ENCODE measurements at regions not wholly inside any gene's neighbourhood (a gene's known extent, or its start where the extent isn't known, plus 50 kb on each side); places are given as distances from the start of the nearest gene placed in this dataset.

DNA sequence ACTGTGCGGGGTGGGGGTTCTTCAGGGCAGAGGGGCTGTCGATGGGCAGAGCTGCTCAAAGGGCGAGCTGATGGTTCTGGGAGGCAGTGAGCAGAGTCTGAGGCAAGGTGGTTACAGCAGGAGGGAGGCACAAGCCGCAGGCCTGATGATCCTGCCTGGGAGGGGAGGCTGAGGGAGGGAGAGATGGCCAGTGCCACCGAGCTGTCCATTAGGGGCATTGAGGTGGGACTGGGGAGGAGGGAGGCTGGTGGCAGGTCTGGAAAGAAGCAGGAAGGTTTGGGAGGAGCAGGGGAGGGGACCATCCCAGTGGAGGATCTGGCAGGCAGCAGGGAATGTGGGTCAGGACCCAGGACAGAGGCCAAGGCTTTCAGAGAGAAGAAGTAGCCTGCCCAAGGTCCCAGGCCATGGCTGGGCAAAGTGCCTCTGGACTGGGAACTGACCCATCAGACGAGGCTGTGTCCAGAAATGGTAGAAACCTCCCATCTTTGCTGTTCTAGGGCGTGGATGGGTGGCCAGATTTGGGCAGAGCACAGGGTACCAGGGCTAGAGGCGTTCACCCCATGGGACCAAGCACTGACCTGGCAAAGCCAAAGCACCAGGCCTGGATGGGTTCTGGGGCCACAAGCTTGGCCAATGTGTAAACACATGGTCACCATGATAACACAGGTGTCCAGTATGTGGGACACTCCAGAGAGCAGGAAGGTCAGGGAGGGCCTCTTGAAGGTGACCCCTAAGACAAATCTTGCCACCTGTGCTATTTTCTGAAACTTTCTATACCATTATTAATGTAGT is 55.5 kb downstream of the INHBB start:
- DNase-seq (ENCODE audit: low read depth in 2 of 2): no peak

DNA sequence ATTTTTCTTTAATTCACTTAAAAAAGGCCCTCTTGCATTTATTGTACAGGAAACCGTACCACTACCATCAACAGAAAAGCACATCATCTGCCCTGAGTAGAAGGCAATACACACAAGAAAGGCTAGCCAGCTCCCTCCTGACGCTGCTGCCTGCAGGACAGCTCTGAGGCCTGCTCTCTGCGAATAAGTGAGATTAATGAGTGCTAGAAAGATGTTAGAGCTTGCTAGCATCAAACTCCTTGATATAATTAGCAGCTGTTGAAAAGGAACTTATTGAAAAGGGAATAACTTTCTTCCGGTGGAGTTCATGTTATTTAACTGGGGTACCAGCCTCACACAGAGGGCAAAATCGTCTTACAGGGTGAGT is 56.1 kb downstream of the INHBB start:
- no peak for DNase-seq (ENCODE audit: low read depth in 2 of 2)

DNA sequence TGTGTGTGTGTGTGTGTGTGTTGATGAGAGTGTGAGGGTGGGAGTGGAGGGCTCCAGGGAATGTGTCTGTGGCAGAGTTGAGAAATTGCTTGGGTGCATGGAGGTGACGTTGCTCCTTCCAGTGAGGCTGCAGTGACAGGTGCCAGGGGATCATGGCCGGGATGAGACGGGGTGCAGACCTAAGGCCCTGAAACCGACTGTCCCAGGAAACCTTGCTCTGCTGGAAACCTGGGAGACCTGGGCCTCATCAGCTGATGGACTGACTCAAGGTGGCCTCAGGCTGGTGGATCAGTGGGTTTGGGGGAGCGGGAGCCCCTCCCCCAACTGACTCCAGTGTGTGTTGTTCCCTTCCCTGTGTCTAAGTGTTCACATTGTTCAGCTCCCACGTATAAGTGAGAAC is 56.6 kb downstream of the INHBB start:
- no peak for DNase-seq (ENCODE audit: low read depth in 2 of 2)

DNA sequence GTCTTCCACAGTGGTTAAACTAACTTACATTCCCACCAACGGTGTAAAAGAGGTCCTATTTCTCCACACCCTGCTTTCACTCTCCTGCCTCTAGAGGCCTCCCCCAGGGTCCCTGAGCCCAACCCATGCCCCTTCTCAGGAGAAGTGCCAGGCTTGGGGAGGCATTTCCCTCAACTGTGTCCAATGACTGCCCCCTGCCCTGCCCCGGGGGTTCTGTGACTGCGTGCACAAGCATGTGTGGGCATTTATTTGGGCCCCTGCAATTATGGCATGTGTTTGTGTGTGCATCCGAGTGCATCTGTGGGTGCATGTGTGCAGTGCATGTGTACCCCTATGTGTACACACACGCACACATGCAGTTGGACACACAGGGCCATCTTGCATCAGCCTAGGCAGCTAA is 57.3 kb downstream of the INHBB start:
- no peak for DNase-seq (ENCODE audit: low read depth in 2 of 2)

DNA sequence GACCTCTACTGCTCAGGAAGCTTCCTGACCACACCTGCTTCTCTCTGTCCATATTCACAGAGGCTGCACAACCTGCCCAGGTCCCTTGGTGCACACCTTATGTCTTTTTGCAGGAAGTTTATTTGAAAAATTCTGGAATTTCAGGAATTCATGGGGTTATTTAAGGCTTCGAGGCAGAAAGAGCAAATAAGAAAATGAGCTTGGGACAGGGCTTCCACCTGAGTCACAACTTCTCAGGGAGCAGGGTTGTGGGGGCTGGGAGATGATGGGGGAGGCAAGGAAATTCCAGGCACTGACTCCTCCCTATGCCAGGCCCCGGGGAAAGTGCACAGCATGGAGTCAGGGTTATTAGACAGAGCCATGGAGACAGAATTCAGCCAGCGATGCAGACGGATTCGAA is 57.7 kb downstream of the INHBB start:
- no peak for DNase-seq (ENCODE audit: low read depth in 2 of 2)

DNA sequence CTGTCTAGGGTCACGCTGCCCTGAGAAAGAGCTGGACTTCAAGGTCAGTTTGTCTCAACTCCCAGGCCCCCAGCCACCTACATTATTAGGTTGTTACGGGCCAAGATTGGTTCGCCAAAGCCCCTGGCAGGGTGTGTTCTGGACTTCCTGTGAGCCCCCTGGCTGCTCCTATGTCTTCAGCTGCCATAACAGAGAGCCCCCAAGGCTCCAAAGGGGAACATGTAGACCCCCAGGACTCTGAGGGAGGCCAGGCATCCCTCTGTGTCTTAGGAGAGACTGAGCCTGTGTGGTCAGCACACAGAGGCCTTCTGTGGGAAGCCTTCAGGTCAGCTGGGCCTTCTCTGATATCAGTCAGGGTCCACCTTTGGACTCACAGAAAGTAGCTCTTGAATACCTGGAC is 58.3 kb downstream of the INHBB start:
- no peak for DNase-seq (ENCODE audit: low read depth in 2 of 2)

DNA sequence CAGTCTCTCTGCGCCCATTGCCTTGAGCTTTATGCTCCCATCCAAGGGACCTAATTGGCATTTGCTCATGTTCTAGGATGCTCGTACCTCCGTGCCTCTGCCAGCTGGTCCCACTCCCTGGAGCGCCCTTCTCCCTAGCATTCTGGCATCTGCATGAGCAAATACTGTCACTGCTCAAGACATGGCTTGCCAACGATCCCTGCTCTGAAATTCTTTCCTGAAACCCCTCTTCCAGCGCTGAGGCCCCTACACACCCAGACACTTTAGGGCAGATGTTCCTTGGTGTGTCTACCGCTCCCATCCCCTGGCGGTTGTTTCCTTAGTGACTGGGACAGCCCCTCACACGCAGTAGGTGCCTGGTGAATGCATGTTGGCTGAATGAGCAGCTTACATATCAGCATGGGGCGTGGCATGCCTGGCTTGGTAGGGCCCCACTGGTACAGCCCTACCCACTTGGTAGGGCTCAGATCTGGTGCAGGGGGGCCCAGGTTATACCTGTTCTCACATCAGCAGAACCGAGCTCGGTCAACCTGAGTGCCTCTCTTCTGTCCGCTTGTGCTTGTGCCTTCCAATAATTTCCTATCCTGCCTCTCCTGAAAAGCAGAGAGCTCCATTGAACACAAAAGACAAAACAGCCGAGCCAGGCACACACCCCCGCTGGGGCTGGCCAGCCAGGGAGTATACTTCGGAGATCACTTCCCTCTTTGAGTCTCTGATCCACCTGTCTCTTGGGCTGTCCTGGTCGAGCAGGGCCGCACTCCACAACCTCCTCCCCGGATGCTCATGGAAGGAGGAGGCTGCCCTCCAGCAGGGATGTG is 59.2 kb downstream of the INHBB start:
- no peak for DNase-seq (ENCODE audit: low read depth in 2 of 2)

DNA sequence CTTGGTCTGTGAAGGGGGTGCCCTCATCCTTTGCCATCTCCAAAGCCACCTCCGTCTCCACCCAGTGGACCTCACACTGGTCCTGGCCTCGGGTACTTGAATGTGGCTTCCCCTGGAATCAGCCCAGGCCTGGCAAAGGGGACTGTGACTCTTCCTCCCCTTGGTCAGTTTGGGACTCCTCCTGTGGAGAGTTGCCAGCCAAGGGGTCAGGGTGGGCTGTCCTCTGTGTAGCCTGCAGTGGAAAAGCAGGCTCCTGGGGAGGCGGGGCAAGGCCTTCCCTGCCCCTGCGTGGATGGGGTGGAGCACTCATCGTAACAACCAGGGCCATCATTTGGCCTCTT is 59.8 kb downstream of the INHBB start:
- DNase-seq (ENCODE audit: low read depth in 2 of 2): no peak

DNA sequence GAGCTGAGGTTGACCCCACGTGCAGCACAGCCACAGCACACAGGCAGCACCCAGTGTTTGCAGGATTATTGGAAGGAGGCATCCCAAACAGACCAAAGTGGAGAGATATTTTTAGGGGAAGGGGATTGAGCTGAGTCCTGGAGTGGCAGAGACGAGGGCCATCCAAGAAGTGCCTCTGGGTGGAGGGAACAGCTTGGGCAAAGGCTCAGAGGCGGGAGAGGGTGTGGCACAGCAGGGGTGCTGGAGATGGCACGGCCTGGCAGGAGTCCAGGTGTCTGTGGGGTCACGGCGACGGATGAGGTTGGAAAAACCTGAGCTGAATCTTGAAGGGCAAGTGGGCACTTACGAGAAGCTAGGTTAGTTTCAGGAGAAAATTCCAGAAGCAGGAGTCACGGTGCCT is 60.6 kb downstream of the INHBB start:
- no peak for DNase-seq (ENCODE audit: low read depth in 2 of 2)

DNA sequence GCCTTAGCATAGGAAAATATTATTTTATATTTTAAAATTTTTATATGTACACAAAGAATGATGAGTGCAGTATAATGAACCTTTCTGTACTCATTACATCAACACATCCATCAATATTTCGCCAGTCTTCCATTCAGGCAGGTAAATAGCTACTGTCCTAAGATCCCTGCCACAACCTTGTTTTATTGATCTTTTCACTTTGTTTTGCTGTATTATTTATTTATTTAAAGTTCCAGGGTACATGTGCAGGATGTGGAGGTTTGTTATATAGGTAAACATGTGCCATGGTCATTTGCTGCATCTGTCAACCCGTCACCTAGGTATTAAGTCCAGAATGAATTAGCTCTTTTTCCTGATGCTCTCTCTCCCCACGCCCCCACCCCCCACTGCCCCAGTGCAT is 64.6 kb downstream of the INHBB start:
- no peak for DNase-seq (ENCODE audit: low read depth in 2 of 2)

DNA sequence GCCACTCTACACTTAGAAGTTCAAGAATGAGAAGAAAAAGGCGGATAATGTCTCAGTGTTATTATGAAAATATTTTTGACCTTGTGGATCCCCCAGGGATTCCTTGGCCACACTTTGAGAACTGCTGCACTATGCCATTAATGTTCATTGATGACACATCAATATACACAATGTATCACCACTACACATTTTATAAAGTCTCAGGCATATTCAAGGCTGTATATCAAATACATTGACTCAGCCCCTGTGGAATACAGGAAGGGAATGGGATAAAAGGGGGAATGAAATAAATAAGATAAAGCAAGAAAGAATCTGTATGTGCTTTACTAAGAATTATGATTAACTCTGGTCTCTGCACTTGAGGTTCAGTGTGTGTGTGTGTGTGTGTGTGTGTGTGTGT is 69.1 kb downstream of the INHBB start:
- no peak for DNase-seq (ENCODE audit: low read depth in 2 of 2)

DNA sequence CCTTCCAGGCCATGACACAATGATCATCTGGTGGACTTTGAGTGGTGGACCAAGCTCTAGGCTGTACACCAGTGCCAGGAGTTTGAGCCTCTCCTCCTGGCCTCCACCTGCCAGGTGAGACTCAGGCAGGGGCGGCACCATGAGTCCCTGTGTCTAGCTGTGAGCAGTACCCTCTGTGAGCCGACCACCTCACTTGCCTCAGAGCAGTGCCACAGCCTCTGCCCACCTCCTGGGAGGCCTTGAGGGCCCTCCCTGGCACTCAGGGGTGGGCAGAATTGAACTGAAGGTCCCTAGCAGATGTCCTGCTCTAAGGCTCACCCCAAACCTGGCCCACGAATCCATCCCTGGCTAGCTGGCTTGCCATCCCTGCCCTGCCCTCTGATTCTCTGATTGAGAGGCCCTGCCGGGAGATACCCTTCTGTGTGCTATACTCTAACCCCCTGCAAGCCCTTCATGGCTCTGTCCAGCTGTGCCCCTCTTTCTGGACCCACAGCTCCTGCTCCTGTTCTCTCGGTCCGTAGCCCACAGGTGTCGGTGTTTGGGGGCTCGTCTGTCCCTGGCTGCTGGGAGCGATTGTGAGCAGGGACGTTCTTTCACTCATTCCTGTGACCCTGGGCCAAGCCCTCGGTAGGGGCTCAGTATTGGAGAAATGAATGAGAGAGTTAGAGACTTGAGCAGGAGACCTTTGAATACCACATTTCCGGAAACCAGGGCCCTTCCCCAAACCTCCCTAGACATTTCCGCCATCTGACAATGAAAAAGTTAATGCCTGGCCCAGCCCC is 70.0 kb downstream of the INHBB start:
- DNase-seq (ENCODE audit: low read depth in 2 of 2): no peak

DNA sequence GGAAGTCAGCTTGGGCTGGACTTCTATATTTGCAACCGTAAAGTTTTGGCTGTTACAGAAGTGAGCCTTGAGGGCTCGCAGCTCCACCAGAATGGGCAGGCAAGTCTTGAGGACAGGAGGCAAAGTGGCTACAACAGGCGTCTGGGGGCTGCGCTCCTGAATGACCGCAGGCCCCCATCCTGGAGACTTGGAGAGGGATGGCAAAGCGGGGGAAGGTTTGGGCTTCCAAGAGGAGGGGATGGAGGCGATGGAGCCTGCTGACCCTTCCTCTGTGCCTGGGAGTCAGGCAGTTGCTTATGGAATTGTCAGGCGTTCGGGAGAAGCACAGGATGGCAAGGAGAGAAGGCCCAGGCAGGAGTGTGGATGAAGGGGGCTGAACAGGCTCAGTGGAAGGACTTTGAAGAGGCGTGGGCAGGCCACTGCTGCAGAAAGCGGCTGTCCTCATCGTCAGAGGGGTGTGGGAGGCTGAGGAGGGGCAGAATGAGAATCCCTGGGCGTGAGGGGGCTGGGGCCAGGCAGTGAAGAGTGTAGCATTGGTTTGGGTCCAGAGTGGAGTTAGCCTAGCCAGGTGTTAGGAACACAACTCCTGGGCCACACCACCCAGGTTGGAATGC is 72.3 kb downstream of the INHBB start:
- DNase-seq (ENCODE audit: low read depth in 2 of 2): no peak

DNA sequence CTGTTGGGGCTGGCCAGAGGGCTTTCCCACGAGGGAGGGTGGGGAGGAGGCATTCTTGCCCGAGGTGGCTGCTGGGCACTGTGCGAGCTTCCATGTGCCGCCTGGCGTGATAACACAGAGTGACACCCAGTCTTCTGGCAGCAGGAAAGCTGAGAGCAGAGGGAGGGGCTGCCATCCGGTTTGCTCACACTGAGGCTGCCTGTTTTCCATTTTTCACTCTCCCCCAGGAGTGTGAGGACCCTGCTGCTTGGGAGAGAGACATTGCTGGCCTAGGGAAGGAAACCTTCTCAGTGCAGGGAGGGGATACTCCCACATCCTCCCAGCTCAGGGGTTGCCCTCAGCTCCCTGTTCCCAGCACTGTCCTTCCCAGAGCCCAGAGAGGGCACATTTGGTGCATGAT is 73.1 kb downstream of the INHBB start:
- DNase-seq (ENCODE audit: low read depth in 2 of 2): no peak

DNA sequence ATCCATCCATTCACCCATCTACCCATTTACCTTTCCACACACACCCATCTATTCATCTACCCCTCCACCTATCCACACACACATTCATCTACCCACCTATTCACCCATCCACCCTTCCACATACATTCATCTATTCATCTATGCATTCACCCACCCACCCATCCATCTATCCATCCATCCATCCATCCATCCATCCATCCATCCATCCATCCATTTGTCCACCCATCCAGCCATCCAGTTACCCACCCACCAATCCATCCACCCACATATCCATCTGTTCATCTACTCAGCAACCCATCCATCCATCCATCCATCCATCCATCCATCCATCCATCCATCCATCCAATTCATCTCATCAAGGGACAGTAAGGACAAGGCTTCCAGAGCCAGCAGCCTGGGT is 74.0 kb downstream of the INHBB start:
- DNase-seq (ENCODE audit: low read depth in 2 of 2): no peak

DNA sequence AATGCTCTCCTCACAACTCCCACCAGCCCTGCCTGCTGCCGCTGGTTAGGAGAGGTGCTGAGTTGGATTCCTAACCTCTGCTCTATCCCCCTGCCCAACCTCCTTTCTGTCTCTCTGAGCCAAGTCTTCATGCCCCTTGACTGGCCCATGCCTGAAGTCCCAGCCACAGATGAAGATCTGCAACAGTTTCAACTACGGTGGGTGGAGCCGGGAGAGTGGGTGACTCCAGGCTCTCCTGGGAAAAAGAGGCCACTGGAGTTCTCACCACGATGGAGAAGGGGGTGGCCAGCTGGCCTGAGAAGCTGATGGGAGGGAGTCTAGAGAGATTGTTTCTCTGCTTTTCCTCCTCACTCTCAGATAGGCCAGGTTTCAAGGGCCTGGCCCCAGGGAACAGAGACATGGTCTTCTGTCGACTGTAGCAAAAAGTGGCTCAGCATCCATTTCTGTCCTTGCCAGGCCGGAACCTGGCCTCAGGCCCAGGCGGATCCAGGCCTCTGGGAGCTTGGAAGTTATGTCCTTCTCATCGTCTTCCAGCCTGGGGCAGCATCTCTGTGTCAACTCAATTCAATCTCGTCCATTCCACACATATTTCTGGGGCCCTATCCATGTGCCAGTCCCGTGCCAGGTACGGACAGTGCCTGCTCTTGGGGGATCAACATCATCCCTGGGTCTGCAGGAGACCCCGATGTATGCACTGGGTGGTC is 75.3 kb downstream of the INHBB start:
- no peak for DNase-seq (ENCODE audit: low read depth in 2 of 2)

DNA sequence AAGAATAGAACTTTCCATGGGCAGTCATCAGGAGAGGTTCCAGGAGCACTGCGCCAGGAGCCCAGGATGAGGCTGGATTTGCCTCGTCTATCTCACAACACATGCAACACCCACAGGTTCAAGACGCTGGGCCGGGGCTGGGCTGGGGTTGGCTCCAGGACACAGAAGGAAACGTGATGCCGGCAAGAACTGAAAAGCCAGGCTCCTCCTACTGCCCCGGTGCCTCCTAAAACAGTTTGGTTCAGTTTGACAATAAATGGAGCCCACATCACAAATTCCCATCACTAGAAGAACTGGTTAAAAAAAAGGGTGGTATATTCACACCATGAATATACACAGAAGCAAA is 75.9 kb downstream of the INHBB start:
- no peak for DNase-seq (ENCODE audit: low read depth in 2 of 2)

DNA sequence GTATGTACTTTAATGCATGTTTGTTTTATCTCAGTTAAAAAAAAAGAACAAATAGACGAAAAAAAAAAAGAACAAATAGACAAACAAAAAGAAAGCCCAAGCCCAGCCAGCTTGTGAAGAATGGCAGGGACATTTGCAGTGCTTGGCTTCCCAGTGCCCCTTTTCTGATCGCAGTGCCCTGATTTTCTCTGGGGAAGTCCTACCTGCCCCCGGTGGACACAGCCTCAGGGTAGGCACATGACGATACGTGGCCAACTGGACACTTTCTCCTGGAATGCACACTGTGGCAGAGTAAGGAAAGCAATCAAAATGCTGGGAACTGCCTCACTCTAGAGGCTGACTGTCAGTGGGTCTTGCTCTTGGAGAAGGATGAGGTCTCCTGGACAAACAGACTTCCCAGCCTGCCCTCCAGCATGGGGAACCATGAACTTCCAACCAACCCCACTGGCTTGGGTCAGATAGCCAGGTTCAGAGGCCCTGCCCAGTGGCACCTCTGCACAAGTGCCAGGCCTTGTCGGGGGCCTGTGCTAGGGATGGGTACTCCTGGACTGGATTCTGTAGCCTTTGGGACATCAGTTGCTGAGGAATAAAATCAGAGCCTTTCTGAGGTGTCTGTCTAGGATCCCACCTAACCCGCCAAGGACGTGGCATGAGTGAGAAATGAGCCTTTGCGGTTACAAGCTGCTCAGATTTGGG is 76.7 kb downstream of the INHBB start:
- no peak for DNase-seq (ENCODE audit: low read depth in 2 of 2)

DNA sequence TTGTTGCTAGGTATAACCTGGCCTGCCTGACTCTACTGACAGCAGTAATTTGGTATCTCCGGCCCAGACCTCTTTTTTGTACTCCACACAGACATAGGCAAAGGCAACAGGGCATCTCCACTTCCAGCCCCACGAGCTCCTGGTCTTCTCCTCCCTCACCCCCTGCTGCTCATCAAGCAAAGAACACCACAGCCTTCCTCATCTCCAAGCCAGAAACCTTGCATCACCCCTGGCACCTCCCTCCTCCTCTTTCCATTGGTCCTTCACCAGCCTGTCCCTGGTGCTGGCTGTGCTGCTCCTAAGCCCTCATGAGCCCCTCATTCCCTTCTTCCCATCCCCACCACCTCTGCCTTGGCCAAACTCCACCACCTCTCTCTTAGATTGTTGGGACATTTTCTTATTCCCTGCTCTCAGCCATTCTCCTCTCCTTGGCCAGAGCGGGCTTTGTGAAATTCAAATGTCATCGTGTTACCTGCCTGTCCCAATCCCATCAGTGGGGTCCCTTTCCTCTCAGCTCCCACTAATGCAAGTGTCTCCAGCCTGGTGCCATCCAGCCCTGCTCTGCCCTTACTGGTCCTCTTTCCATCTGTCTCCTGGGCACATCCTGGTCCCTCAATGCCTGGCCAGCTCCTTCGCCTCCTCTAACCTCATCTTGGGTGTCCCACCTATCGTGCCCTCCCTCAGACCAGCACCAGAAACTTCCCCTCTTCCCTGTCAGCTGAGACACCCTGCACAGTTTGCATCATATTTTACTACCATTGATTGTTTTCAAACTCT is 77.4 kb downstream of the INHBB start:
- no peak for DNase-seq (ENCODE audit: low read depth in 2 of 2)

DNA sequence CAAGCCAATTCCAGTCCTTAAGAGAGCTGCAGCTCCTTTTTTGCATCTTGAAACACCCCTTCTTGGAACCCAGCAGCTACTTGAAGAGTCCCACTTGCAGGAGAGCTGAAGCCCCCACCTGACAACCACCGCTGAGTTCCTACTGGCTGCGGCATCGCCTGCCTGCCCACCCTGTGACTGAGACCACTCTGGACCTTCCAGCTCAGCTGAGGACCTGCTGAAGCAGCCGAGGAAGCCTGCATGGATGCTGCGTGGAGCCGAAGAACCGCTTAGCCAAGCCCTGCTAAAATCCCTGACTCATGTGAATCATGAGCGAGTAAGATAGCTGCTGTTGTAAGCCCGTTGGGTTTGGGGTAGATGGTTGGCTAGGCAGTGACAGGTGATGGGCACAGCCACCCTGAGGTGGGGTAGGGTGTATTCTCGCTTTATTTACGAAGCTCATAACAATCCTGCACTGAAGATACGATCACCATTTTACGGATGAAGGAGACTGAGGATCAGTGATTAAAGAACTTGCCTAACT is 78.4 kb downstream of the INHBB start:
- DNase-seq (ENCODE audit: low read depth in 2 of 2): no peak

Measured in stimulated activated CD4-positive, alpha-beta T cell treated with anti-CD3 and anti-CD28 coated beads, Interleukin-1b, Interleukin-23, amount 100 ng/mL, for 4 hours (primary cell).